Mononuclear cell (primary cell): ENCODE measurements at regions not wholly inside any gene's neighbourhood (a gene's known extent, or its start where the extent isn't known, plus 50 kb on each side); places are given as distances from the start of the nearest gene placed in this dataset.
"Not testable (repeated sequence)": the region's sequence is repeated elsewhere in the genome, so short reads cannot be mapped to it uniquely, and the experiment has no call there.

Experiments
- H3K27me3 ChIP-seq: 2 replicates; pipeline ENCODE4 v1.6.0; 2011; ENCODE audit warnings: low read length, control low read depth; ENCODE audit not compliant: insufficient read depth
- H3K4me1 ChIP-seq: 2 replicates; pipeline ENCODE4 v1.5.1; 2011; ENCODE audit warnings: mild to moderate bottlenecking, low read length, control low read depth; ENCODE audit not compliant: insufficient read depth
- H3K4me3 ChIP-seq: 2 replicates; pipeline ENCODE4 v1.5.1; 2011; ENCODE audit warnings: mild to moderate bottlenecking, low read length, moderate library complexity
- H3K9me3 ChIP-seq: 2 replicates; pipeline ENCODE4 v1.5.1; 2011; ENCODE audit warnings: low read depth, mild to moderate bottlenecking, control low read depth, low read length

DNA sequence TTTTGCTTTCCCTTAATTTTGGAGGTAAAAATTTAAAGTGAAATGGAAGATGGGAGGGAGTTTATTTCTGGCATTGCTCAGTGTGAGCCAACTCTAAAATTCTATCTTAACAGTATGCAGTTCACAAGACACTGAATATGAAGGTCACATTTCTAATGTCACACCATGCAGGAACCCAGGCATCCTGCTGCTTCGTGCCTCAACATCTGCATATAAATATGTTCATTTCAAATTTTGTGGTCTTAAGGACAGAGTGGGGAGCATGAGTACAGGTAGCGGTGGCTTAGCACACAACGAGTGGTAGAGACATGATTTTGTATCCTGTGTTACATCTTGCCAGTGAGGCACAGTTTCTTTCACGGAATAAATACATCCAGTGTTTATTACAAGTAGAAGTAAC lies 102.4 kb downstream of the ARL4C start:
- Histone ChIP-seq H3K9me3 (no peaks in the 10 kb centered on the region), H3K4me3 (no peak overlapping the region), H3K4me1 (peaks cover 26% of the 10 kb centered on the region), H3K27me3 (no peaks in the 10 kb centered on the region)

DNA sequence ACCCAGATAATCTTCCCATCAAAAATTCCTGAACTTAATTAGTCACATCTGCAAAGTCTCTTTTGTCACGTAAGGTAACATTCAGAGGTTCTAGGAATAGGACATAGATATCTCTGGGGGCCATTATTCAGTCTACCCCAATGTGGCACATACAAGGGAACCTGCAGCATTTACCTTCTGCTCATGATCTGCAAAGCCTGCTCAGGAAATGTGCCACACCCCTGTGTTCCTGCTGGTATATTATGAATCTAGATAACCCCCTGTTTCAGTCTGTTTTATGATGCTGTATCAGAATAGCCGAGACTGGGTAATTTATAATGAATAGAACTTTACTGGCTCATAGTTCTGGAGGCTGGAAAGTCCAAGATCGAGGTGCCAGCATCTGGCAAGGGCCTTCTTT lies 103.5 kb downstream of the ARL4C start:
- no peaks in the 10 kb centered on the region for H3K27me3 ChIP-seq
- H3K4me3 ChIP-seq = no peak overlapping the region
- H3K4me1 ChIP-seq = peaks cover 31% of the 10 kb centered on the region
- no peaks in the 10 kb centered on the region for H3K9me3 ChIP-seq

DNA sequence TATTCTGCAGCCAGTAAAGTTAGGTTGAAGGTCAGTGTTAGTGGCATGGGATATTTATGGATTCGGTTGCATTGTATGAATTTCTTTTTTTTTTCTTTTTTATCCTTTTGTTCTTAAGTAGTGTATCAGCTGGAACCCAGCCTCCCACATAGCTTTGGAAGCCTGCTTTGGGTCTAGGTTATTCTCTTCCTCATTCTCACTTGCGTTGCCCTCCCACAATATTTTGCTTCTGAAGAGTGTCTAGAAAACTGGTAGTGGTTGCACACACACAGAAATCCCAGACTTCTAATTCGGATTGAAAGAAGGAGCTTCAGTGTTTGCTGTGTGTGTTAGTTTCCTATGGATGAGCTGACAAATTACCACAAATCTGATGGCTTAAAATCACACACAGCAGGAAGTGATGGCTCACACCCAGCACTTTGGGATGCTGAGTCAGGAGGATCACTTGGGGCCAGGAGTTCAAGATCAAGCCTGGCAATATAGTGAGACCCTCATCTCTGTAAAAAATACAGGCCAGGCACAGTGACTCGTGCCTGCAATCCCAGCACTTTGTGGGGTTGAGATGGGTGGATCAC lies 104.8 kb downstream of the ARL4C start:
- peaks cover 34% of the 10 kb centered on the region for H3K4me1 ChIP-seq
- no peaks in the 10 kb centered on the region for H3K27me3 ChIP-seq
- H3K9me3 ChIP-seq = no peaks in the 10 kb centered on the region
- no peak overlapping the region for H3K4me3 ChIP-seq

DNA sequence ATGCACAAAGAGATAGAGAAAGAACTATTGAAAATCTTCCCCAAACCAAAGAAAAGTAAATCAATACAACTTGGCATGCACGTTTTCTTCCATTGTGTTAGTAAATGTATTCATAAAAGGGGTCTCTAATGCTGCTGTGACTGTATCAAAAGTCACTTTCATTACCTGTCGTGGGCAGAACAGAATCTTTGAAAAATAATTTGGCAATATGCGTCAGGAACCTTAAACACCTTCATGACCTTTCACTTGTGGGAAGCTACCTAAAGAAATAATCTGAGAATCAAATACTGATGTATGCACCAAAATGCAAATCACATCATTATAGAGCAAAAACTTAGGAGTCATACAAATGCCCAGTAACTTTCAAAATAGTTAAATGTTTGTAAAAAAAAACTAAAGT lies 105.3 kb downstream of the ARL4C start:
- Histone ChIP-seq H3K9me3 (no peaks in the 10 kb centered on the region), H3K4me1 (peaks cover 34% of the 10 kb centered on the region), H3K27me3 (no peaks in the 10 kb centered on the region), H3K4me3 (no peak overlapping the region)

DNA sequence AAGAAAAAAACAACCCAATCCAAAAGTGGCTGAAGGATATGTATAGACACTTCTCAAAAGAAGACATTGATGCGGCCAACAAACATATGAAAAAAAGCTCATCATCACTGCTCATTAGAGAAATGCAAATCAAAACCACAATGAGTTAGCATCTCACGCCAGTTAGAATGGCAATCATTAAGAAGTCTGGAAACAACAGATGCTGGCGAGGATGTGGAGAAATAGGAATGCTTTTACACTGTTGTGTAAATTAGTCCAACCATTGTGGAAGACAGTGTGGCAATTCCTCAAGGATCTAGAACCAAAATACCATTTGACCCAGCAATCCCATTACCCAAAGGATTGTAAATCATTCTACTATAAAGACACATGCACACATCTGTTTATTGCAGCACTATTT lies 107.2 kb downstream of the ARL4C start:
- H3K9me3 ChIP-seq, H3K4me3 ChIP-seq, H3K27me3 ChIP-seq: not testable (repeated sequence)
- peaks cover 31% of the 10 kb centered on the region for H3K4me1 ChIP-seq

DNA sequence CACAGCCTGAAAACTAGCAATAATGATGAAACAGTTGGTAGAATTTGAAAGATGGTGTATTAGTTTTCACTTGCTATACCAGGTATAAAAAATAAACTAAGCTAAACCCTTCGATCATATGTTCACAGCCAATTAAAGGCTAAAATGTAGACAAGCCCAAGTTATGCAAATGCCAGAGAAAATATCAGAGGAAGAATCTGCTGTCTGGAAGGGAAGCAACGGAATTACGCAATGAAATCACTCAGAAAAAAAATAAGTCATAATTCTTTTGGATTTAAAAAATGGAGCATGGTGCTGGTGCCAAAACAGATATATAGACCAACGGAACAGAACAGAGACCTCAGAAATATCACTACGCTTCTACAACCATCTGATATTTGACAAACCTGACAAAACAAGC lies 108.3 kb downstream of the ARL4C start:
- Histone ChIP-seq H3K27me3 (no peaks in the 10 kb centered on the region), H3K4me1 (peaks cover 24% of the 10 kb centered on the region), H3K9me3 (no peaks in the 10 kb centered on the region), H3K4me3 (no peak overlapping the region)

DNA sequence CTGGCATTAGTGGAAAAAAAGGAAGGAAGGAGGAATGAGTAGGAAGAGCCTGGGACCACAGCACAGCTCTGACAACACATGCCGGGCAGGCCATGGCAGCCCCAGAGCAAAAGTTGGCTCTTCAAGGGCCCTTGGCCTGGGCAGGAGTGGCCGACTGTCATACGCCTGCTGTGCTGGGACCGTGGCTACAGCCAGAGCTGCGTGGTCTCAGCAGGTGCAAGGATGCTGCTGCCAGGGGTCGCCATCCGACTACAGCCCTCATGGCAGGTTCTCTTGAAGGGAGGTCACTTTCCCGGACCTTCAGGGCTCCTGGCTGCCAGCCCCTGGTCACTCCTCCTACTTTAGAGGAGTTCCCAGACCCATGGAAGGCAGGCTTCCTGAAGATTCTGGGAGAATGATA lies 109.9 kb downstream of the ARL4C start:
- Histone ChIP-seq H3K27me3 (no peaks in the 10 kb centered on the region), H3K4me3 (no peak overlapping the region), H3K9me3 (no peaks in the 10 kb centered on the region), H3K4me1 (peaks cover 8% of the 10 kb centered on the region)

DNA sequence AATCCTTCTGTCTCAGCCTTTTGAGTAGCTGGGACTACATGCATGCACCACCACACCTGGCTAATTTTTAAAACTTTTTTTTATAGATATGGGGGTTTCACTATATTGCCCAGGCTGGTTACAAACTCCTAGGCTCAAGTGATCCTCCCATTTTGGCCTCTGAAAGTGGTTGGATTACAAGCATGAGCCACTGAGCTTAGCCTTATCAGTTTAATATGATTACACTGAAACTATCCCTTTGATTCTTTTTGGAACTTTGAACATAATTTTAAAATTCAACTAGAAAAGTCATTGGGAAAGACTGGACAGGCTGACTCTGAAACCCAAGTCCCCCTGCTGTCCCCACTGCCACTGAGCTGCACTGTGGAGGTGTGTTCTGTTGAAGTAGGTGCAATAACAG lies 114.8 kb downstream of the ARL4C start:
- no peaks in the 10 kb centered on the region for H3K4me1 ChIP-seq
- H3K27me3 ChIP-seq = no peaks in the 10 kb centered on the region
- no peak overlapping the region for H3K4me3 ChIP-seq
- no peaks in the 10 kb centered on the region for H3K9me3 ChIP-seq

DNA sequence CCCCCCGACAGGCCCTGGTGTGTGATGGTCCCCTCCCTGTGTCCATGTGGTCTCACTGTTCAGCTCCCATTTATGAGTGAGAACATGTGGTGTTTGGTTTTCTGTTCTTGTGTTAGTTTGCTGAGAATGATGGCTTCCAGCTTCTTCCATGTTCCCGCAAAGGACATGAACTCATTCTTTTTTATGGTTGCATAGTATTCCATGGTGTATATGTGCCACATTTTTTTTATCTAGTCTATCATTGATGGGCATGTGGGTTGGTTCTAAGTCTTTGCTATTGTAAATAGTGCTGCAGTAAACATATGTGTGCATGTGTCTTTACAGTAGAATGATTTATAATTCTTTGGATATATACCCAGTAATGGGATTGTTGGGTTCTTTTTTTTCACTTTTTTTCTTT lies 117.9 kb downstream of the ARL4C start:
- H3K27me3 ChIP-seq, H3K4me3 ChIP-seq, H3K4me1 ChIP-seq, H3K9me3 ChIP-seq: not testable (repeated sequence)

DNA sequence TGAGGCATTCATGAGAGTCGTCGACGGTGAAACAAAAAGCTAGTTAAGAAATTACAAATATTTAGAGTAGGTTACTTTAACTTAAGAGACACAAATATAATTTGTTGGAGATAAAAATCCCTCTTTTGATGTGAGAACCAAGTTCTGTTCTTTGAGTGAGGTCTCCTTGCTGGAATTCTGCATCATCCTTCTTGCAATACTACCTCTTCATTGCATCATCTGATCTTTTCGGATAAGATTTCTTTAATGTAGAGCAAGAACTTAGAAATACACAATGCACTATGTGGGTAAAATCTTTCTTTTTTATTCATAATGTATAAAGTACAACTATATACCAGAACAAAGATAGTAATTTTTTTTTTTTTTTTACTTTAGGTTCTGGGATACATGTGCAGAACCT lies 118.4 kb downstream of the ARL4C start:
- no peak overlapping the region for H3K4me3 ChIP-seq
- no peaks in the 10 kb centered on the region for H3K4me1 ChIP-seq
- H3K27me3 ChIP-seq = no peaks in the 10 kb centered on the region
- no peaks in the 10 kb centered on the region for H3K9me3 ChIP-seq

DNA sequence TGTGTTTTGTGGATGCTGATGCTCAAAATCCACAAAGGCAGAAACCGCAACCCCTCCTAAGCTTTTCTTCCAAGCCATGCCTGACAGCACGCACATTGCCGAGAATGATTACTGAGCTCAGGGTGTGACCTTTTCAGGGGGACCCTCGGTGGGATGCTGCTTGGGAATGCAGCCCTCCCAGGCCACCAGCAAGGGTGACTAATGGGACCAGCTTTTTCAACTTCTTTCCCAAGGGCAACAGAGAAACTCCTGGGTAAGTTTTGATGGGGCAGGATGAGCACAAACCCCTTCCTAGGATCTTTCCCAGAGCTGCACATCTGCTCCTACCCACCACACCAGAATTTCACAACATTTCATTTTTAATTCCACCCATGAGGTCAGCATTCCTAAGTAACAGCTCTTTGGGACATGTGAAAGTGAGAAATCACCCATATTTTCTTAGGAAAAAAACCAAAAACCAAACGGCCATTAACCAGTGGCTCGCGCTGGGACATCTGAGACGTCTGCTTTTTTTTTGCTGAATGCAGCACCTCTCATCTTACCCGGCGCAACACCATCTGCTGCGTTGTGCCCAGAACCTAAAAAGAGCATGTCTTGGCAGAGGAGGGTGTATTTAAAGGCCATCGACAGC lies 119.0 kb downstream of the ARL4C start:
- H3K27me3 ChIP-seq = no peaks in the 10 kb centered on the region
- no peaks in the 10 kb centered on the region for H3K9me3 ChIP-seq
- H3K4me3 ChIP-seq = no peak overlapping the region
- H3K4me1 ChIP-seq = peaks cover 4% of the 10 kb centered on the region

DNA sequence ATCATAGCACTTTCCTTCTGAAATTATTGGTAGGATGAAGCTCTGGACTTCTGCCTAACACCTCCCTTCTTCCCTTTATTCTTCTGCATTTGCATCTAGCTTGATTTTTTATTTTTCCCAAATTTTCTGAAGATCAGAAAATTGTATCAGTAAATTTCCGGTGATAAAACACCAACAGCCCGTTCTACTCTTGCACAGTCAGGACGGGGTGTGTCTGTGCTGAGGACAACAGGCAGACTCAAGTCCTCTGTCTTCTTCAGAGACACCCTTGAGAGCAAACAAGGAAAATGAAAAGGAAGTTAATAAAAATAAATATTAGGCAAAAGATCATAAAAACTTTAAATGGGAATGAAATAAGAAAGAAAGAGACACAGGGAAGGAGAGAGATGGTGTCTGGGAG lies 120.7 kb downstream of the ARL4C start:
- Histone ChIP-seq H3K4me1 (peaks cover 4% of the 10 kb centered on the region), H3K27me3 (no peaks in the 10 kb centered on the region), H3K4me3 (no peak overlapping the region), H3K9me3 (no peaks in the 10 kb centered on the region)

DNA sequence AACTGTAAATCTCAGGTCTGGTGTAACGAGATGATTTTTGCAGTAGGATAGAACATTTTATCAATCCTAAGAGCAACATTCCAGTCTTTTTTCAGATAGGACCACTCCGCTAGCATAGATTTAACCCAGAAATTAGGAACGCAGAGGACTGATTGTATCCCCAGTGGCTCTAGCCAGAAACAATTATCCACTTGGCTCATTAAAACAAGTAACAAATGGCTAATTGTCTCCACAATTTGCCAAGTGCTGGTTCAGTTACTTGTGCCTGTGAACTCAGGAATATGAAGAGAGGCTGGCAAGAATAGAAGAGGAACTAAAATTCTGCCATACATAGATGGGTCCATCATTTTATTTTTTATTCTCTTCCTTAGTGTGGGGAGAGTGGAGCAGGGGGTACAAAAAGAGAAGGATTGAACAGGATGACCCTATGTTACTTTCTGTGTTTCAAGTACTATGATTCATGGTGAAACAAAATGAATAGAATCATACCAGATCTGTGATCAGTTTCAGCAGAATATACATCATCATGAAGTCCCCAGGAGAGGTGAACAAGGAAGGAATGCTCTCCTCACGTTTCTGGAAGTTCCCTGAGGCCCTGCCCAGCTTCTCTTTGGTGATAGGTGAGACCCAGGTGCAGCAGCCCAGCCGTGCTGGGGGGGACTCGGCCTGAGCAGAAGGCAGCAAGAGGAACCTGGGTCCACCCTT lies 121.6 kb downstream of the ARL4C start:
- H3K4me3 ChIP-seq = no peak overlapping the region
- no peaks in the 10 kb centered on the region for H3K27me3 ChIP-seq
- H3K9me3 ChIP-seq = no peaks in the 10 kb centered on the region
- H3K4me1 ChIP-seq = peaks cover 4% of the 10 kb centered on the region

DNA sequence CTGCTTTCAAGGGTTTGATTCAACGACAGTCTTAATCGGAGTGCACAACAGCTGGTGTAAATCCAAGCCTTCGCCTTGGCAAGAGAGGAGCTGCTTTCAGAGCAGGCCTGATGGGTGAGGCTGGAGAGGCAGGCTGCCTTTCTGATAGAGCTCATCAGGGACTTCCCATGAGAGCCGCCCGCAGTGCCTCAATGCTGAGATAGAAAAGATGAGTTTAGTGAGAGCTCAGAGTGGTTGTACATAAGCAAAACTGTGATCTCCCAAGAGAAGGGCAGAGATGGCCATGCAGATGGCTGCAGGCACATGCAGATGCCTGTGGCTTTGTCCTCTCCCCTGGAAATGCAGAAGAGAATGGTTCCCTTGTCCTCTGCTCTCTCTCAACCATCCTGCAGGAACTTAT lies 122.1 kb downstream of the ARL4C start:
- H3K4me3 ChIP-seq = no peak overlapping the region
- H3K27me3 ChIP-seq = no peaks in the 10 kb centered on the region
- peaks cover 4% of the 10 kb centered on the region for H3K4me1 ChIP-seq
- no peaks in the 10 kb centered on the region for H3K9me3 ChIP-seq

DNA sequence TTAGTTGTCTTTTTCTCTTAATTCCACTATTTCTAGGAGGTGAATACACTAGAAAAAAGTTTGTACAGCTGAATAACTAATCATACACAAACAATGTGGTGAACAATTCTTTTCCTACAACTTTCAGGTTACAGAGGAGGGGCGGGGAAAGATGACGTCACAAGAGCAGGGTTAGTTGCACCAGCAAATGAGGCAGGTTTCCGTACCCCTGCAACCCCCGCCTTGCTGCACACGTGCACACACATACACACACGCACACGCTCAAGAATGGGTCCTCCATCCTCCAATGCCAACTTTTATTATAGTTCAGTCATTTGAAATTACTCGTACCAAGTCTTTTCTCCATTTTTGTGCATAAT lies 122.8 kb downstream of the ARL4C start:
- Histone ChIP-seq H3K4me3 (no peak overlapping the region), H3K9me3 (no peaks in the 10 kb centered on the region), H3K4me1 (peaks cover 4% of the 10 kb centered on the region), H3K27me3 (no peaks in the 10 kb centered on the region)
